Type B pancreatic cell (in vitro differentiated cells): ENCODE measurements at regions not wholly inside any gene's neighbourhood (a gene's known extent, or its start where the extent isn't known, plus 50 kb on each side); places are given as distances from the start of the nearest gene placed in this dataset.

Source experiments
- DNase-seq: peaks from one replicate; pipeline ENCODE4 v3.0.0; 2021; ENCODE audit warnings: mixed read lengths; ENCODE audit not compliant: unreplicated experiment; ENCODE audit errors: extremely low spot score
- H3K27ac Mint-ChIP-seq: 2 replicates; pipeline ENCODE4 v1.8.0; 2021; ENCODE audit warnings: mild to moderate bottlenecking, mixed read lengths
- H3K27me3 Mint-ChIP-seq: 2 replicates; pipeline ENCODE4 v1.8.0; 2021; ENCODE audit warnings: mixed read lengths
- H3K36me3 Mint-ChIP-seq: 2 replicates; pipeline ENCODE4 v1.8.0; 2021; ENCODE audit warnings: mixed read lengths
- H3K4me1 Mint-ChIP-seq: one replicate; pipeline ENCODE4 v1.8.0; 2021; ENCODE audit warnings: mixed read lengths; ENCODE audit not compliant: unreplicated experiment
- H3K4me3 Mint-ChIP-seq: 2 replicates; pipeline ENCODE4 v1.8.0; 2021; ENCODE audit warnings: mild to moderate bottlenecking, mixed read lengths
- H3K9me3 Mint-ChIP-seq: 2 replicates; pipeline ENCODE4 v1.8.0; 2021; ENCODE audit warnings: mixed read lengths
- CTCF ChIP-seq: fragments of 200-600 bp; sonication (generic); conservative IDR thresholded peaks from 2 replicates; pipeline ENCODE4 v1.5.0; 2021; ENCODE audit warnings: antibody characterized with exemption, mild to moderate bottlenecking

GRCh38 chr2:138403431-138403927 lies 98.1 kb upstream of the SPOPL start:
- H3K27ac Mint-ChIP-seq = no peak overlapping the region
- H3K36me3 Mint-ChIP-seq = no peaks in the 10 kb centered on the region
- H3K27me3 Mint-ChIP-seq = no peaks in the 10 kb centered on the region
- peaks cover 9% of the 10 kb centered on the region for H3K9me3 Mint-ChIP-seq
- no peak overlapping the region for H3K4me3 Mint-ChIP-seq
- H3K4me1 Mint-ChIP-seq = no peaks in the 10 kb centered on the region
- DNase-seq = no peak
- TF ChIP-seq CTCF = no peak

GRCh38 chr2:138414014-138414413 lies 87.6 kb upstream of the SPOPL start:
- H3K27me3 Mint-ChIP-seq = no peaks in the 10 kb centered on the region
- no peak overlapping the region for H3K27ac Mint-ChIP-seq
- peaks cover 7% of the 10 kb centered on the region for H3K36me3 Mint-ChIP-seq
- TF ChIP-seq CTCF = no peak
- no peak overlapping the region for H3K4me3 Mint-ChIP-seq
- DNase-seq = no peak
- no peaks in the 10 kb centered on the region for H3K4me1 Mint-ChIP-seq
- H3K9me3 Mint-ChIP-seq = peaks cover 14% of the 10 kb centered on the region

DNA sequence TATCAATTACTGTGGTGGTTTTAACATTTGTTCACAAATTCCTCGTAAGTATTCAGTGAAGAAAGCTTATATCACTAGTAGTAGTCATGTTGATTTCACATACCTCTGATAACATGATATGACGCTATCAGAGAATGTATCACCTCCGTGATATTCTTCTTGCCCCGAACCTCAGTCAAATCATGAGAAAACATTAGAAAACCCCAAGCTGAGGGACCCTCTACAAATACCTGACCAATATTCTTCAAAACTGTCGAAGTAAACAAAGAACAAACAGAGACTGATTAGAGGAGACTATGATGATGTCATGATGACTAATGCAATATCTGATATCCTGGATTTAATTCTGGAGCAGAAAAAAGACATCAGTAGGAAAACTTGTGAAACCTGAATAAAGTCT lies 85.6 kb upstream of the SPOPL start:
- no peak overlapping the region for H3K4me3 Mint-ChIP-seq
- peaks cover 7% of the 10 kb centered on the region for H3K36me3 Mint-ChIP-seq
- DNase-seq = no peak
- no peaks in the 10 kb centered on the region for H3K4me1 Mint-ChIP-seq
- H3K9me3 Mint-ChIP-seq = peaks cover 14% of the 10 kb centered on the region
- no peak overlapping the region for H3K27ac Mint-ChIP-seq
- TF ChIP-seq CTCF = no peak
- H3K27me3 Mint-ChIP-seq = no peaks in the 10 kb centered on the region

DNA sequence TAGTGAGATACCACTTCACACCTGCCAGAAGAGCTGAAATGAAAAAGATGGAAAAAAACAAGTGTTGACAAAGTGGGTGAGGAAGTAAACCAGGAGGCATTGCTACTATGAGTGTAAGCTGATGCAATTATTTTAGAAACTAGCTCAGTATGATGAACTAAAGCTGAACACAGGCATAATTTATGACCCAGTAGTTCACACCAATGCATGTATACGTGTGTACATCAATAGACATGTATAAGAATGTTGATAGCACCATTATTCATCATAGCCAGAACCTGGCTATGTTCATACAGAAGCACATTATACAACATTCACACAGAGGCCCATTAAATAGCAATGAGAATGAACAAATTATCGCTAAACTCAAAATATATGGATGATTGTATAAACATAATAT lies 83.1 kb upstream of the SPOPL start:
- H3K36me3 Mint-ChIP-seq = peaks cover 7% of the 10 kb centered on the region
- H3K27me3 Mint-ChIP-seq = no peaks in the 10 kb centered on the region
- no peak overlapping the region for H3K27ac Mint-ChIP-seq
- no peak overlapping the region for H3K4me3 Mint-ChIP-seq
- H3K4me1 Mint-ChIP-seq = peaks cover 10% of the 10 kb centered on the region
- H3K9me3 Mint-ChIP-seq = peaks cover 8% of the 10 kb centered on the region
- DNase-seq = no peak
- no peak for TF ChIP-seq CTCF

GRCh38 chr2:138421315-138421970 lies 80.1 kb upstream of the SPOPL start:
- H3K27ac Mint-ChIP-seq = peak overlapping the region; percentile 52
- no peak for TF ChIP-seq CTCF
- peaks cover 7% of the 10 kb centered on the region for H3K9me3 Mint-ChIP-seq
- peaks cover 10% of the 10 kb centered on the region for H3K4me1 Mint-ChIP-seq
- no peak for DNase-seq
- H3K36me3 Mint-ChIP-seq = peaks cover 10% of the 10 kb centered on the region
- H3K27me3 Mint-ChIP-seq = no peaks in the 10 kb centered on the region
- peak overlapping the region; percentile 6 for H3K4me3 Mint-ChIP-seq
